NCI-H2029 (cell line): ENCODE measurements at regions not wholly inside any gene's neighbourhood (a gene's known extent, or its start where the extent isn't known, plus 50 kb on each side); places are given as distances from the start of the nearest gene placed in this dataset.
"Not testable (repeated sequence)": the region's sequence is repeated elsewhere in the genome, so short reads cannot be mapped to it uniquely, and the experiment has no call there.

Experiments used
- DNase-seq: peaks from one replicate; lab custom pipeline; 2025; lab: John Stamatoyannopoulos, UW

- DNase-seq, result no peak
Measured at GRCh38 chr1:187958207-187958606, 1129.5 kb downstream of the PLA2G4A start.

- no peak for DNase-seq
Measured at GRCh38 chr1:187959062-187959461, 1130.3 kb downstream of the PLA2G4A start.

GRCh38 chr1:187960125-187960638 lies 1131.4 kb downstream of the PLA2G4A start:
- no peak for DNase-seq

DNA sequence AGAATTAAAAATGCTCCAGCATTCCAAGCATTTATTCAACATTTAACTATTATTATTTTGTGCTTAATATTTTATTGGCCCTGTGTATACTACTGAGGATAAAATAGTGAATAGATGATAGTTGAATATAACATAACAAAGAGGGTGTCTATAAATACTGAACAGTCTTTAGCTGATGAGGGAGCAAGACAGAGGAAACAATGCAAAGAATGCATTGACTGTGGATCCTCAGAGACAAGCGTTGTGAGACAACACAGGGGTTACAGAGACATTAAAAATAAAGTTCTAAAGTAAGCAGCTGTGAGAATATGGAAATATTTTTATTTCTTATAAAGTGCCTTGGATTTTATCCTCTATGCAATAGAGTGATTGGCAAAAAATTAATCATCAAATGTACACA lies 1133.1 kb downstream of the PLA2G4A start:
- DNase-seq, result no peak

DNA sequence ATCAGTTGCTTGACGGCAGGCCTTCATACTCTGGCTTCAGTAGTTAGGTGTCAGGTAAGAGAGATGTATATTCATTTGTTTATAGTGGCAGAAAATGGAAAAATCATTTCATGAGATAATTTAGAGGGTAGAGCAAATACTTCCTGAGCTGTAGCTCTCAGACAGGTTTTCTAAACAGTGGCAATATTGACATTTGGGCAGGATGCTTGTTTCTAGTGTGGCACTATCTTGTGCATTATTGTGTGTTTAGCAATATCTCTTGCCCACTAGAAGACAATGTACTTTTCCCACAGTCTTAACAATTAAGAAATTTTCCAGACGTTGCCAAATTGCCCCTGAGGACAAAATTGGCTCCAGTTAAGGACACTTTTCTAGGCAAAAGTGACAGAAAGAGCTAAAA lies 1143.1 kb downstream of the PLA2G4A start:
- DNase-seq, result peak; percentile 23

DNA sequence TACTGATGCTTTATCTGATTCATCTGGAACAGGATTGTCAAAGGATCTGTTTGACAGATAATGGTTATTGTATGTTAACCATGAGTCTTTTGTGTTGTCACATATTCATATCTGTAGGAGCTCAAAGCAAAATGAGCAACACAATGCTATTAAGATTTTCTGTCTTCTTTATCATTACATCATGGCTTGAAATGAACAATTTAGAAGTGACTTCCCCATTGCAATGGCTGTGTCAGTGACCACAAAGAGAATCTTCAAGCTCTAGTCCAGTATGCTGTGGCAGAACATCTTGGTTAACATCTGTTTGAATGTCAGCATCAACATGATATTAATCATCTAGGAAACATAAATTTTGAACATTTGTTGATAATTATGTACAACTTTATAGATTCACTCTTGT lies 1148.5 kb downstream of the PLA2G4A start:
- DNase-seq, result no peak

DNA sequence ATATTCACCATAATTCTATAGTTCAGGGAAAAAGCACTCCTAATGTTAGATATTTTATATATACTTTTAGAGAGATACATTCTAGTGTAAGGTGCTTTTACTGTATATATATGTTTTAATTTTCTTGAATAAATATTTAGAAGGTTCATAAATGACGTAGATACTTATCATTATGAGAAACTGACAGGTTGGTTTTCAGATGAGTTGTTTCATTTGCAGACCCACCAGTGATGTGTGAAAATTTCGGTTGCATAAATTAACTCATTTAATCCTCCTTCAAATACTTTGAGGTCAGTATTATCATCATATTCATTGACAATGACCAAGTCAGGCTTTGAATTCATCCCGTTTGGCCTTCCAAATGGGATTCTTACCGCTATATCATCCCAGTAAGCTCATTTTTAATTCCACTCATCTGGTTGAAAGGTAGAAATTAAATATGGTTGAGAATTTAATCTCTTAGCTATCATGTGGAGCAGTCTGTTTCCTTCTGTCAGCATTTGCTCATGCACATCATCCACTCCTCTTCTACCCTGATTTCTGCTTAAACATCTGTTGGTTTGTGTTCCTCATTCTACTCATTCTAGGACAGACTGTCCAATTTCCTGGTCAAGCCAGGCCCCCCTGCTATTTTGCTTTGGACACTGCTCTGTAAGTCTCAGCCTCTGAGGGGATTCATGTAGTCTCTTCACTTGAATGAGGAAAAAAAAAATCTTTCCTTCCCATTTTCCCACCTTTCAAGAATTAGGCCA lies 1156.6 kb downstream of the PLA2G4A start:
- DNase-seq, result no peak

DNA sequence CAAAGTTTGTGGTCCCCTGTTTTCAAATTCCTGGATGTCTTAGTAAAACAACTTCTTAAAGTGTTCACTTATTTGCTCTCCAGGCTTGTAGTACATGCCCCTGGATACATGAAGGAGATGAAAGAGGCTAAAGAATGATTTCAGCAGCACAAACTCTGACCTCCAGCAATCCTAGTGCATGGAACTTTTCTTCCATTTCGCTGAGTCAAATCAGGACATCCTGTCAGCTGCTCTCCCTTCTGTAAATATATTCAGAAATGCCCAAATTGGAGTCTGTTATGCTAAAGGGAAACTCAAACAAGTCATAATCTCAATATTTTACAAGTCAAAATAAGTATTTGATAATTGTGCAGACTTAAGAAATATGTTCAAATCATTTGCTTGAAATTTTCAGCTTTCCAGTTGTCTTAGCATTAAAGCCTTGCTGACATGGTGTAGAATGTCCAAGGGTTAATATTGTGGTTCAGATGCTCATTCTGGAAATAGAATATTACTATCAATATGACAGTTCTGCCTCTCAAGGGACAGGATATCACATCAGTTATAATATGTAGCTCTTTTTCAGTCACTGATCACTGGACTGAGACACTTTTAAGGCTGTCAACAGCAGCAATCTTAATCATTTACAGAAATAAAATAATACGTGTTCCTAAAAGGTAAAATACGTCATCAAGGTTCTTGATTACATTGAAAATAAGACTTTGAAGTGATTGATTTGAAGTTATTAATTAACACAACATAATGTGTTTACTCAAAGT lies 1157.3 kb downstream of the PLA2G4A start:
- DNase-seq, result no peak

DNA sequence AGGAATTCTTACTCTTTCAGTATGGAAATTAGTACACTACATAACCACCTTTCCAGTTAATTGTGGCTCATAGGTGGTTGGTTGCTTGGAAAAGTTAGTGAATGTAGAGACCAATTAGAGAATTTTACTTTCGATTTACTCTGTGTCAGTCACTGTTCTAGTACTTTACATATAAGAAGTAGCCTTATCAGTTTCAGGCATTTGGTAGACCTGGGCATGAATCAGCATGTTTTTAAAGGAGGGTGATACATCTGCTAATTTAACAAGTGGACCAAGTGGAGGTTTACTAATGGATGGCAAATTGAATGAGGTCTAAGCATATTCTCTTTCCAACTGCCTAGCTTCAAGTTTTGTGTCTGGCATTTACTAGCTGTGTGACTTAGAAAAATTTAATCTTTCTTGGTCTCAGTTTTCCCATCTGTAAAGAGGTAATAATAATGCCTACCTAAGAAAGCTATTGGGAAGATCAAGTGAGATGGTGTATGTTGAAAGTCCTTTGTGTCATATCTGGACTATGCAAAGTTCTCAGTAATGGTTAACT lies 1158.6 kb downstream of the PLA2G4A start:
- no peak for DNase-seq

DNA sequence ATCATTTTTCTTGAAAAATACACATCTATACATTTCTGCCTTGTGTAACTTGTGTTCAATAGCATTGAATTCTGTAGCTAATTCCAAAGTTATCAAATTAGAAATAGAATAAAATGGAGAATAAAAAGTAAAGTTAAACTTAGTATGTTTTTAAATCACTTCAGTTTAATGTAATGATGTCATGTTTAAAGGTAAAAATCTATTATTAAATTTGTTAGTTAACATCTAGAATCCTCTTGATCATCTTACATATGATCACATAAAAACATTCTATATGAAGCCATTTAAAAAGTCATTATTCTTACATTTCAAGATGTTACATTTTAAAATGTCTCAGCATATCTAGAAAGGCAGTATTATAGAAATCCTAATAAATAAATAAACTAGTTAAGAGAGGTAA lies 1163.2 kb downstream of the PLA2G4A start:
- no peak for DNase-seq

DNA sequence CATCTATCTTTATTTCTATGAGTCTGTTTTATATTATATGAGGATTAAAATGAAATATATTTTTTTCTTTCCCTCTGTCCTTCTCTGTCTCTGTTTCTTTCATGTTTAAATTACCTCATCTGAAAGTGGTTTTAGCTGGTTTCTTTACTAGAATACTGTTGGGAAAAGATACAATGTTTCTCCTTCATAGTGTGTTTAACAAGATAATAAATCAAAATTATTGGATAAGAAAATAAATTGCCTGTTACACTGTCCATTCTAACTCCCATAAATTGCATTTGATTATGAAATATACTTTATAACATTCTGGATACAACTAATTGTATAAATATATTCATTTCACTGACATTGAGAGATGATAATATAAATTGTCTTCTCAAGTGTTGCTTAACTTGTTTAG lies 1168.0 kb downstream of the PLA2G4A start:
- DNase-seq, result no peak

DNA sequence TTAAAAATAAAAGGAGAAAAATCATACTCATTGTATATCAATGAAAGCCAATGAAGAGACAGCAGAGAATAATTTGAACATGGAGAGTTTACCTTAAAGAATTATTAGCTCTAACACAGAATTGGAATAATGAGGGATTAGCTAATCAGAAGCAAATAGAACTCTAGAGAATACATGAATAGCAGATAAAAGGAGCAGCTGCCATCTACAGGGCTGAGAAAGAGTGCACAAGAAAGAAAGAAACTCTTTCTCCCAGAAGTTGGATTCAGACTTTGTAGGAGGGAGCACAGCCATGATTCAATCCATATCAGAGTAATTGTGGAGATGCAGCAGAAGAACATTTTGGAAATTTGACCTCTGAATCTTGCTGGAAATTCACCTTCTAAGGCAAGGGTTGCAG lies 1171.2 kb downstream of the PLA2G4A start:
- DNase-seq, result no peak

- DNase-seq, result not testable (repeated sequence)
Measured at GRCh38 chr1:188003687-188004086, 1174.9 kb downstream of the PLA2G4A start.

- DNase-seq, result no peak
Measured at GRCh38 chr1:188004849-188005248, 1176.1 kb downstream of the PLA2G4A start.

GRCh38 chr1:188006354-188006753 lies 1177.6 kb downstream of the PLA2G4A start:
- no peak for DNase-seq

DNA sequence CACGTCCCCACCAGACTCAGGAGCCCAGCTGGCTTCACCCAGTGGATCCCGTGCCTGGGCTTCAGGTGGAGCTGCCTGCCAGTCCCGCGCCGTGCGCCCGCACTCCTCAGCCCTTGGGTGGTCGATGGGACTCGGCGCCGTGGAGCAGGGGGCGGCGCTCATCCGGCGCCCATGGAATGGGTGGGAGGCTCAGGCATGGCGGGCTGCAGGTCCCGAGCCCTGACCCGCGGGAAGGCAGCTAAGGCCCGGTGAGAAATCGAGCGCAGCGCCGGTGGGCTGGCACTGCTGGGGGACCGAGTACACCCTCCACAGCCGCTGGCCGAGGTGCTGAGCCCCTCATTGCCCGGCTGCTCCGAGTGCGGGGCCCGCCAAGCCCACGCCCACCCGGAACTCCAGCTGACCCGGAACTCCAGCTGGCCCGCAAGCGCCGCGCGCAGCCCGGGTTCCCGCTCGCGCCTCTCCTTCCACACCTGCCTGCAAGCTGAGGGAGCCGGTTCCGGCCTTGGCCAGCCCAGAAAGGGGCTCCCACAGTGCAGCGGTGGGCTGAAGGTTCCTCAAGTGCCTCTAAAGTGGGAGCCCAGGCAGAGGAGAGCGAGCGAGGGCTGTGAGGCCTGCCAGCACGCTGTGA lies 1184.6 kb downstream of the PLA2G4A start:
- DNase-seq, result not testable (repeated sequence)

GRCh38 chr1:188017921-188018320 lies 1189.2 kb downstream of the PLA2G4A start:
- DNase-seq, result no peak

GRCh38 chr1:188022661-188023060 lies 1193.9 kb downstream of the PLA2G4A start:
- DNase-seq, result no peak

- DNase-seq, result no peak
Measured at GRCh38 chr1:188023206-188023605, 1194.5 kb downstream of the PLA2G4A start.

- no peak for DNase-seq
Measured at GRCh38 chr1:188027613-188028012, 1198.9 kb downstream of the PLA2G4A start.

DNA sequence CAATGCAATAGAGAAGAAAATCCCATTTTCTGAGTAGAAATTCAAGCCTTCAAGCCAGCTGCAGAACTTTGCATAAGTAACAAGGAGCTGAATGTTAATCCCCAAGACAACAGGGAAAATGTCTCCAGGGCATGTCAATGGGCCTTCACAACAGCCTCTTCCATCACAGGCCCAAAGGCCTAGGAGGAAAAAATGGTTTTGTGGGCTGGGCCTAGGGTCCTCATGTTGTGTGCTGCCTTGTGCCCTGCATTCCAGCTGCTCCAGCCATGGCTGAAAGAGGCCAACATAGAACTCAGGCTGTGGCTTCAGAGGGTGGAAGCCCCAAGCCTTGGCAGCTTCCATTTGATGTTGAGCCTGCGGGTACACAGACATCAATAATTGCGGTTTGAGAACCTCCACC lies 1208.8 kb downstream of the PLA2G4A start:
- not testable (repeated sequence) for DNase-seq

GRCh38 chr1:188043536-188044245 lies 1214.9 kb downstream of the PLA2G4A start:
- DNase-seq, result no peak
